HCT116 (cell line): ENCODE measurements at regions not wholly inside any gene's neighbourhood (a gene's known extent, or its start where the extent isn't known, plus 50 kb on each side); places are given as distances from the start of the nearest gene placed in this dataset.
A peak's percentile ranks its signal among the peaks of the same experiment; 100 is the strongest.

Experiments
- ATAC-seq: fragments of 200-7000 bp; cut with Tn5 transposase; 2 replicates; pipeline ENCODE4 v1.9.1; 2020; ENCODE audit warnings: mild to moderate bottlenecking, moderate library complexity
- BruUV-seq: library from RNA; stranded (reverse); fragments of 400-500 nt; replicated peaks from 2 replicates; lab custom pipeline; 2021; lab: Mats Ljungman, UMichigan
- CTCF ChIA-PET: fragments of 300-600 bp; sonication (Branson Sonifier 250); formaldehyde crosslinking; loops from one replicate; lab custom pipeline; 2021; ENCODE audit warnings: antibody characterized with exemption; lab: Charles Lee
- POLR2A ChIA-PET: fragments of 300-600, 350-600 bp; sonication (Branson Sonifier 250); formaldehyde crosslinking; loops from one replicate; lab custom pipeline; 2021; ENCODE audit warnings: antibody characterized with exemption; lab: Charles Lee
- RAD21 ChIA-PET, 2 experiments: fragments of 300-600 bp; sonication (Branson Sonifier 250); formaldehyde crosslinking; loops; one replicate each; lab custom pipeline; 2023; ENCODE audit warnings: low total read pairs in 2 of 2; ENCODE audit not compliant: uncharacterized antibody in 2 of 2, unreplicated experiment in 2 of 2, low non-redundant PET in 1 of 2; lab: Charles Lee
- DNase-seq: peaks from one replicate; pipeline ENCODE4 v3.0.0-alpha.2; 2010; ENCODE audit warnings: low read depth, low spot score
- H2AFZ ChIP-seq: fragments of 200-600 bp; shearing (Covaris generic), sonication (generic); 2 replicates; pipeline ENCODE4 v1.6.1; 2017; ENCODE audit warnings: low read depth, mixed run types, mixed read lengths, antibody characterized with exemption, low read length; ENCODE audit not compliant: poor library complexity, severe bottlenecking
- H3K27ac ChIP-seq: 2 replicates; pipeline ENCODE4 v1.5.1; 2012; ENCODE audit warnings: low read depth, low read length
- H3K27me3 ChIP-seq: fragments of 200-600 bp; sonication (generic); 2 replicates; pipeline ENCODE4 v1.6.1; 2016; ENCODE audit warnings: mixed run types, low read length, mixed read lengths; ENCODE audit not compliant: insufficient read depth
- H3K36me3 ChIP-seq, 2 experiments: fragments of 200-500 bp in 1 of 2; fragments of 200-600 bp in 1 of 2; sonication (Bioruptor generic) in 1 of 2; sonication (generic) in 1 of 2; 2 replicates each; pipeline versions ENCODE4 v1.5.1 to v1.6.1; 2014 to 2016; ENCODE audit warnings: low read length in 2 of 2, inconsistent platforms in 1 of 2, mixed read lengths in 1 of 2, mixed run types in 1 of 2; ENCODE audit not compliant: insufficient read depth in 2 of 2, control insufficient read depth in 1 of 2
- H3K4me1 ChIP-seq, 2 experiments: fragments of 200-600 bp in 1 of 2; sonication (generic) in 1 of 2; 2 replicates each; pipeline versions ENCODE4 v1.5.1 to v1.6.1; 2012 to 2017; ENCODE audit warnings: low read length in 2 of 2, inconsistent platforms in 1 of 2, mild to moderate bottlenecking in 1 of 2, mixed read lengths in 1 of 2, mixed run types in 1 of 2, moderate library complexity in 1 of 2; ENCODE audit not compliant: insufficient read depth in 2 of 2, control insufficient read depth in 1 of 2
- H3K4me2 ChIP-seq: fragments of 200-600 bp; sonication (generic); 2 replicates; pipeline ENCODE4 v1.6.1; 2017; ENCODE audit warnings: mixed run types, low read length, mixed read lengths
- H3K4me3 ChIP-seq, 2 experiments: fragments of 200-600 bp in 1 of 2; sonication (generic) in 1 of 2; replicated peaks in 1 of 2; 2 replicates each; pipeline ENCODE4 v1.5.1; 2011 to 2016; ENCODE audit warnings: low read length in 2 of 2, control low read depth in 1 of 2, low read depth in 1 of 2, mild to moderate bottlenecking in 1 of 2, mixed read lengths in 1 of 2, mixed run types in 1 of 2
- H3K79me2 ChIP-seq: fragments of 200-600 bp; sonication (generic); 2 replicates; pipeline ENCODE4 v1.6.1; 2017; ENCODE audit warnings: mild to moderate bottlenecking, mixed run types, low read length, moderate library complexity, mixed read lengths; ENCODE audit not compliant: insufficient read depth
- H3K9ac ChIP-seq: fragments of 200-600 bp; sonication (generic); 2 replicates; pipeline ENCODE4 v1.6.1; 2016; ENCODE audit warnings: low read length, mixed read lengths
- H3K9me2 ChIP-seq: fragments of 200-600 bp; sonication (generic), shearing (Covaris generic); 2 replicates; pipeline ENCODE4 v1.6.1; 2017; ENCODE audit warnings: mixed run types, mild to moderate bottlenecking, moderate library complexity; ENCODE audit not compliant: insufficient read depth
- H3K9me3 ChIP-seq, 2 experiments: fragments of 200-500 bp in 1 of 2; fragments of 200-600 bp in 1 of 2; sonication (Bioruptor generic) in 1 of 2; sonication (generic) in 1 of 2; 2 replicates each; pipeline ENCODE4 v1.6.1; 2014 to 2017; ENCODE audit warnings: low read length in 2 of 2, mixed read lengths in 2 of 2, inconsistent platforms in 1 of 2, low read depth in 1 of 2, mild to moderate bottlenecking in 1 of 2, mixed run types in 1 of 2, moderate library complexity in 1 of 2; ENCODE audit not compliant: control insufficient read depth in 1 of 2, insufficient read depth in 1 of 2
- H4K20me1 ChIP-seq: fragments of 200-600 bp; sonication (generic), shearing (Covaris generic); 2 replicates; pipeline ENCODE4 v1.6.1; 2017; ENCODE audit warnings: mixed run types, mild to moderate bottlenecking, moderate library complexity; ENCODE audit not compliant: insufficient read depth
- ATF3 ChIP-seq: IDR thresholded peaks from 2 replicates; pipeline ENCODE4 v1.6.1; 2012
- CBX3 ChIP-seq: IDR thresholded peaks from 2 replicates; pipeline ENCODE4 v1.6.1; 2012; ENCODE audit warnings: low read depth
- CEBPB ChIP-seq: IDR thresholded peaks from 2 replicates; pipeline ENCODE4 v1.6.1; 2012; ENCODE audit warnings: low read depth
- EGR1 ChIP-seq: IDR thresholded peaks from 2 replicates; pipeline ENCODE4 v1.6.1; 2012; ENCODE audit warnings: low read depth
- EZH2 ChIP-seq: fragments of 200-600 bp; sonication (generic); IDR thresholded peaks from 2 replicates; pipeline ENCODE4 v1.6.1; 2017; ENCODE audit warnings: antibody characterized with exemption, mixed run types
- EZH2phosphoT487 ChIP-seq: fragments of 200-600 bp; IDR thresholded peaks from 2 replicates; pipeline ENCODE4 v1.6.1; 2018; ENCODE audit warnings: antibody characterized with exemption, borderline replicate concordance
- FOSL1 ChIP-seq: IDR thresholded peaks from 2 replicates; pipeline ENCODE4 v1.6.1; 2012; ENCODE audit warnings: low read depth
- POLR2A ChIP-seq: IDR thresholded peaks from 2 replicates; pipeline ENCODE4 v1.7.0; 2011; ENCODE audit warnings: borderline replicate concordance; ENCODE audit not compliant: insufficient read depth, insufficient read length; ENCODE audit errors: extremely low read depth
- POLR2AphosphoS5 ChIP-seq: IDR thresholded peaks from 2 replicates; pipeline ENCODE4 v1.6.1; 2011; ENCODE audit warnings: mild to moderate bottlenecking, low read depth, low read length, moderate library complexity
- RAD21 ChIP-seq: IDR thresholded peaks from 2 replicates; pipeline ENCODE4 v1.6.1; 2012; ENCODE audit warnings: low read depth, mild to moderate bottlenecking
- REST ChIP-seq: IDR thresholded peaks from 2 replicates; pipeline ENCODE4 v1.6.1; 2012; ENCODE audit warnings: low read depth
- SIN3A ChIP-seq: IDR thresholded peaks from 2 replicates; pipeline ENCODE4 v1.6.1; 2012; ENCODE audit warnings: low read depth
- SP1 ChIP-seq: IDR thresholded peaks from 2 replicates; pipeline ENCODE4 v1.6.1; 2012; ENCODE audit warnings: low read depth
- SRF ChIP-seq: IDR thresholded peaks from 2 replicates; pipeline ENCODE4 v1.6.1; 2012; ENCODE audit warnings: low read depth
- YY1 ChIP-seq: IDR thresholded peaks from 2 replicates; pipeline ENCODE4 v1.6.1; 2011; ENCODE audit warnings: low read length, low read depth, moderate library complexity, mild to moderate bottlenecking; ENCODE audit not compliant: insufficient replicate concordance; ENCODE audit errors: extremely low read depth
- intact Hi-C: fragments of 100-400 bp; cut with micrococcal nuclease; formaldehyde crosslinking; loops from 2 replicates; pipeline ENCODE4 v1.10.0; 2022
- TF ChIP-seq, protein P1 (sequence below), 3 experiments: fragments of 200-600 bp in 1 of 3; sonication (generic) in 1 of 3; IDR thresholded peaks in 2 of 3; conservative IDR thresholded peaks in 1 of 3; 2 replicates each; pipeline ENCODE4 v1.5.1; 2012 to 2017; ENCODE audit warnings: low read depth in 2 of 3, low read length in 2 of 3, antibody characterized with exemption in 1 of 3, borderline replicate concordance in 1 of 3, control low read depth in 1 of 3, mild to moderate bottlenecking in 1 of 3, mixed read lengths in 1 of 3, mixed run types in 1 of 3, moderate library complexity in 1 of 3; ENCODE audit not compliant: insufficient read depth in 1 of 3
- TF ChIP-seq, protein P2 (sequence below): IDR thresholded peaks from 2 replicates; pipeline ENCODE4 v1.6.1; 2011; ENCODE audit warnings: mild to moderate bottlenecking, low read length, moderate library complexity; ENCODE audit not compliant: insufficient replicate concordance; ENCODE audit errors: extremely low read depth

- TF ChIP-seq REST, result no peak
Measured at GRCh38 chr12:75641031-75641780, 129.8 kb upstream of the KRR1 start (continued).

- no peak overlapping the region for H2AFZ ChIP-seq
- DNase-seq (no peak), ATAC-seq (peak; percentile 41)
- no peaks in the 10 kb centered on the region for H4K20me1 ChIP-seq
- H3K9me2 ChIP-seq, result no peaks in the 10 kb centered on the region
- POLR2A ChIA-PET, result interaction anchor here (0.6 to 14.5 kb wide), 14 partner anchors 8 to 224 kb away, joined by 3 to 271 read pairs (median 4); no protein-coding TSS in a partner anchor
- RAD21 ChIA-PET, result interaction anchor here (0.6 to 1.3 kb wide), 3 partner anchors 19 to 74 kb away, joined by 3 to 5 read pairs (median 3); no protein-coding TSS in a partner anchor
- H3K4me1 ChIP-seq, result peaks cover 88 to 100% of the 10 kb centered on the region in 2 experiments
- no peaks in the 10 kb centered on the region for H3K36me3 ChIP-seq
- peak overlapping the region; percentile 99 for H3K27ac ChIP-seq
- 0 out of 4 replicates have a peak overlapping the region, but pooled peaks of 1 of the 2 experiments have one; percentile 8 for H3K4me3 ChIP-seq
- peak overlapping the region; percentile 72 for H3K9ac ChIP-seq
- H3K4me2 ChIP-seq, result peak overlapping the region; percentile 51
- BruUV-seq, result no TSS peak
- H3K79me2 ChIP-seq, result 0 out of 2 replicates have a peak, but pooled peaks cover 5% of the 10 kb centered on the region
- CTCF ChIA-PET, result no interaction called here
- intact Hi-C loops, result loop anchor here (5.0 kb wide), 5 partner anchors 84 to 814 kb away; no protein-coding TSS in a partner anchor
- no peaks in the 10 kb centered on the region for H3K27me3 ChIP-seq
- no peaks in the 10 kb centered on the region for H3K9me3 ChIP-seq
- TF ChIP-seq EZH2 (no peak), SP1 (peak; percentile 69), EZH2phosphoT487 (no peak), YY1 (no peak), CBX3 (no peak), ATF3 (no peak), POLR2A (no peak), SIN3A (no peak), SRF (no peak), CEBPB (no peak; the same call in 1 of the 2 replicates), RAD21 (no peak), FOSL1 (no peak; the same call in none of the 2 replicates), POLR2AphosphoS5 (no peak), EGR1 (no peak)
- TF ChIP-seq, protein P1, sequence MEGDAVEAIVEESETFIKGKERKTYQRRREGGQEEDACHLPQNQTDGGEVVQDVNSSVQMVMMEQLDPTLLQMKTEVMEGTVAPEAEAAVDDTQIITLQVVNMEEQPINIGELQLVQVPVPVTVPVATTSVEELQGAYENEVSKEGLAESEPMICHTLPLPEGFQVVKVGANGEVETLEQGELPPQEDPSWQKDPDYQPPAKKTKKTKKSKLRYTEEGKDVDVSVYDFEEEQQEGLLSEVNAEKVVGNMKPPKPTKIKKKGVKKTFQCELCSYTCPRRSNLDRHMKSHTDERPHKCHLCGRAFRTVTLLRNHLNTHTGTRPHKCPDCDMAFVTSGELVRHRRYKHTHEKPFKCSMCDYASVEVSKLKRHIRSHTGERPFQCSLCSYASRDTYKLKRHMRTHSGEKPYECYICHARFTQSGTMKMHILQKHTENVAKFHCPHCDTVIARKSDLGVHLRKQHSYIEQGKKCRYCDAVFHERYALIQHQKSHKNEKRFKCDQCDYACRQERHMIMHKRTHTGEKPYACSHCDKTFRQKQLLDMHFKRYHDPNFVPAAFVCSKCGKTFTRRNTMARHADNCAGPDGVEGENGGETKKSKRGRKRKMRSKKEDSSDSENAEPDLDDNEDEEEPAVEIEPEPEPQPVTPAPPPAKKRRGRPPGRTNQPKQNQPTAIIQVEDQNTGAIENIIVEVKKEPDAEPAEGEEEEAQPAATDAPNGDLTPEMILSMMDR (IDR thresholded peaks at IDR 0.05 in 2 of 3, conservative IDR thresholded peaks at IDR 0.05 in 1 of 3; ENCODE audit: borderline replicate concordance in 1 of 3, insufficient read depth in 1 of 3, low read depth in 2 of 3, low read length in 2 of 3), result no peak
- TF ChIP-seq, protein P2, sequence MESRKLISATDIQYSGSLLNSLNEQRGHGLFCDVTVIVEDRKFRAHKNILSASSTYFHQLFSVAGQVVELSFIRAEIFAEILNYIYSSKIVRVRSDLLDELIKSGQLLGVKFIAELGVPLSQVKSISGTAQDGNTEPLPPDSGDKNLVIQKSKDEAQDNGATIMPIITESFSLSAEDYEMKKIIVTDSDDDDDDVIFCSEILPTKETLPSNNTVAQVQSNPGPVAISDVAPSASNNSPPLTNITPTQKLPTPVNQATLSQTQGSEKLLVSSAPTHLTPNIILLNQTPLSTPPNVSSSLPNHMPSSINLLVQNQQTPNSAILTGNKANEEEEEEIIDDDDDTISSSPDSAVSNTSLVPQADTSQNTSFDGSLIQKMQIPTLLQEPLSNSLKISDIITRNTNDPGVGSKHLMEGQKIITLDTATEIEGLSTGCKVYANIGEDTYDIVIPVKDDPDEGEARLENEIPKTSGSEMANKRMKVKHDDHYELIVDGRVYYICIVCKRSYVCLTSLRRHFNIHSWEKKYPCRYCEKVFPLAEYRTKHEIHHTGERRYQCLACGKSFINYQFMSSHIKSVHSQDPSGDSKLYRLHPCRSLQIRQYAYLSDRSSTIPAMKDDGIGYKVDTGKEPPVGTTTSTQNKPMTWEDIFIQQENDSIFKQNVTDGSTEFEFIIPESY, result no peak
Measured at GRCh38 chr12:75638792-75639191, 127.4 kb upstream of the KRR1 start.
